Uterus (tissue), 3 donors: ENCODE measurements at regions not wholly inside any gene's neighbourhood (a gene's known extent, or its start where the extent isn't known, plus 50 kb on each side); places are given as distances from the start of the nearest gene placed in this dataset.

Source experiments
- DNase-seq, 2 donors: peaks; one replicate each; pipeline ENCODE4 v3.0.0-alpha.2; 2019 to 2020
- H3K27ac ChIP-seq, 2 donors: fragments of 200-600 bp; sonication (generic); 1 replicate in 1 of 2; 2 replicates in 1 of 2; pipeline ENCODE4 v1.5.1; 2016 to 2018
- H3K27me3 ChIP-seq, 2 donors: fragments of 200-600 bp; sonication (generic); one replicate each; pipeline ENCODE4 v1.5.1; 2018 to 2019; ENCODE audit warnings: control low read depth in 1 of 2
- H3K36me3 ChIP-seq, 2 donors: fragments of 200-600 bp; sonication (generic); one replicate each; pipeline ENCODE4 v1.5.1; 2019; ENCODE audit warnings: control low read depth in 1 of 2
- H3K4me1 ChIP-seq, 2 donors: fragments of 200-600 bp; sonication (generic); one replicate each; pipeline ENCODE4 v1.5.1; 2018 to 2019; ENCODE audit warnings: control low read depth in 1 of 2
- H3K4me3 ChIP-seq, 2 donors: fragments of 200-600 bp; sonication (generic); 1 replicate in 1 of 2; 2 replicates in 1 of 2; pipeline ENCODE4 v1.5.1; 2018 to 2019; ENCODE audit warnings: mild to moderate bottlenecking in 1 of 2
- H3K9me3 ChIP-seq, 2 donors: fragments of 200-600 bp; sonication (generic); one replicate each; pipeline ENCODE4 v1.5.1; 2019; ENCODE audit warnings: control low read depth in 1 of 2
- POLR2A ChIP-seq, 2 donors: fragments of 450-650 bp; IDR thresholded peaks; one replicate each; pipeline ENCODE4 v1.6.1; 2016; ENCODE audit warnings: antibody characterized with exemption in 2 of 2, mild to moderate bottlenecking in 1 of 2, moderate library complexity in 1 of 2
- intact Hi-C: fragments of 100-400 bp; cut with DNase I; formaldehyde crosslinking; loops from one replicate; pipeline ENCODE4 v1.15.1; 2023; ENCODE audit warnings: low total_unique reads
- TF ChIP-seq, protein P1 (sequence below), 4 experiments: fragments of 200-600 bp in 2 of 4; fragments of 450-650 bp in 2 of 4; sonication (generic) in 2 of 4; IDR thresholded peaks; one replicate each; pipeline ENCODE4 v1.5.1; 2016 to 2019; ENCODE audit warnings: antibody characterized with exemption in 4 of 4, mild to moderate bottlenecking in 2 of 4, moderate library complexity in 1 of 4
- donor health status: DM: yes; HTN: yes; CAD: no.

DNA sequence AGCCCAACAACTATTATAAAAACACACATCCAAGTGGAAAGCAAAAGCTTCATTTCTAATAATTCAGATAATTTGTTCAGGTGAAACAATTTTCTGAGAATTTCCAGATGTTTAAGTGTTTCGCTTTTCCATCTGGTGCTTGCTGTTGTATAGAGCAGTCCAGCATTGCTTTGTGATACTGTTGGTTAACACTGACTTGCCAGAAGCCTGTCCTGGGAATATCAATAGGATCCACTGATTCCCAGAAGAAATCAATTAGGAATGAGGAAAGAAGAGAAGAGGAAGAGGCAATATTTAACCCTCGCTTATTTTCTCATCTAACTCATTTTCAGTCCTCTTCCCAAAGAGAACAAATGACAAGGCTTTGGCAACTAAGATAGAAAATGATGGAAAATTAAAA lies 94.9 kb upstream of the DDIT4L start:
- Histone ChIP-seq H3K27me3 (no peaks in the 10 kb centered on the region), H3K4me3 (no peak overlapping the region), H3K9me3 (no peaks in the 10 kb centered on the region), H3K36me3 (no peaks in the 10 kb centered on the region), H3K27ac (no peak overlapping the region), H3K4me1 (no peaks in the 10 kb centered on the region)
- no peak for DNase-seq
- TF ChIP-seq POLR2A (IDR thresholded peaks at IDR 0.05): no peak
- TF ChIP-seq, protein P1, sequence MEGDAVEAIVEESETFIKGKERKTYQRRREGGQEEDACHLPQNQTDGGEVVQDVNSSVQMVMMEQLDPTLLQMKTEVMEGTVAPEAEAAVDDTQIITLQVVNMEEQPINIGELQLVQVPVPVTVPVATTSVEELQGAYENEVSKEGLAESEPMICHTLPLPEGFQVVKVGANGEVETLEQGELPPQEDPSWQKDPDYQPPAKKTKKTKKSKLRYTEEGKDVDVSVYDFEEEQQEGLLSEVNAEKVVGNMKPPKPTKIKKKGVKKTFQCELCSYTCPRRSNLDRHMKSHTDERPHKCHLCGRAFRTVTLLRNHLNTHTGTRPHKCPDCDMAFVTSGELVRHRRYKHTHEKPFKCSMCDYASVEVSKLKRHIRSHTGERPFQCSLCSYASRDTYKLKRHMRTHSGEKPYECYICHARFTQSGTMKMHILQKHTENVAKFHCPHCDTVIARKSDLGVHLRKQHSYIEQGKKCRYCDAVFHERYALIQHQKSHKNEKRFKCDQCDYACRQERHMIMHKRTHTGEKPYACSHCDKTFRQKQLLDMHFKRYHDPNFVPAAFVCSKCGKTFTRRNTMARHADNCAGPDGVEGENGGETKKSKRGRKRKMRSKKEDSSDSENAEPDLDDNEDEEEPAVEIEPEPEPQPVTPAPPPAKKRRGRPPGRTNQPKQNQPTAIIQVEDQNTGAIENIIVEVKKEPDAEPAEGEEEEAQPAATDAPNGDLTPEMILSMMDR (IDR thresholded peaks at IDR 0.05): no peak
- intact Hi-C loops: no loop called here

DNA sequence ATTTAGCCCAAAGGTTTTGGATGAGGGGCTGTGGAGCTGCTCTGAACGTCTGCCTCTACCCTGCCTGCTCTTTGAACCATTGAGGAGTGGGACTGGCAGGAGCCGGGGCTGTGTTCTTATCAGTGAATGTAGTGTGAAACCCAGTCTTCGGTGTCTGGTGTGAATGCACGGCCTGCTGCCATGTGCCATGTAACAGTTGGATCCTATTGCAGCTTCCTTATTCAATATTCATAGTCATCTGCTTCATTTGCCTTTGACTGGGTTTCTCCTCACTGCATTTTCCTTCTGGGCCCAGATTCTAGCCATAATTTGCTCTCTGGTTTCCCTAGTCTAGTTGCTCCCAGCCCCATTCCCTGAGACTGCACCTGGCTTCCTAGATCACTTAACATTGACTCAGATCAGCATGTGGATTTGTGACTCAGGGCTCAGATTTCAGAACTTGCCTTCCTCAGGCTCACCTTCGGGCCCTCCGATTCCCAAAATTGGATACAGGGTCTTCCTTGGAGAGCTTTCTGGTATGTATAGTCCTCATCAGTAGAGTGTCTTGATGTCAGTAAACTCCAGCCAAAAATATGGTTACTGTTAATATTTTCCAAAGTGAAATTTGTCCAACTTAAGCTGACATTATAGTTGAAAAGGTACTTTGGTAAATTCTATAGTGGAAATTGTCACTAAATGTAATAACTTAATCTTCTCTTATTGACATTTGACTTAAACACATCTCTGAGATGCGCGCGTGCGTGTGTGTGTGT lies 94.0 kb upstream of the DDIT4L start:
- Histone ChIP-seq H3K9me3 (no peaks in the 10 kb centered on the region), H3K4me1 (no peaks in the 10 kb centered on the region), H3K27ac (no peak overlapping the region), H3K27me3 (no peaks in the 10 kb centered on the region), H3K36me3 (no peaks in the 10 kb centered on the region), H3K4me3 (no peak overlapping the region)
- DNase-seq: no peak
- no peak for TF ChIP-seq POLR2A (IDR thresholded peaks at IDR 0.05)
- intact Hi-C loops: no loop called here

DNA sequence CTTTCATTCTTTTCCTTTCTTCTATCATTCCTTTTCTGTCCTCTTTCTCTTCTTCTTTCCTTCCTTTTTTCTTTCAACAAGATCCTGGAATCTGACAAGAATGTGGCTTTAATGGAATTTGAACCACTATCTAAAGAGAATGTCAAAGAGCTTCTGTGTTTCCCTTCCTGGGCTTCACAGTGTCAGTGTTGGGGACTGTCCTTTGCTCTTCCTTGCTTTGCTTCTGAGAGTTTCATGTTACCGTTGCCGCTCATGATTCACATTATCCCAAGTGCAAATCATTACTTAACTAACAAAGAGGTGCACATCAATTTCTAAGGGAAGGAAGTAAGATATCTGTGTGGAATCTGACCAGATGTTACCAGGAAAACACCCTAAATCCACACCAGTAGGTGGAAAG lies 90.5 kb upstream of the DDIT4L start:
- intact Hi-C loops: no loop called here

DNA sequence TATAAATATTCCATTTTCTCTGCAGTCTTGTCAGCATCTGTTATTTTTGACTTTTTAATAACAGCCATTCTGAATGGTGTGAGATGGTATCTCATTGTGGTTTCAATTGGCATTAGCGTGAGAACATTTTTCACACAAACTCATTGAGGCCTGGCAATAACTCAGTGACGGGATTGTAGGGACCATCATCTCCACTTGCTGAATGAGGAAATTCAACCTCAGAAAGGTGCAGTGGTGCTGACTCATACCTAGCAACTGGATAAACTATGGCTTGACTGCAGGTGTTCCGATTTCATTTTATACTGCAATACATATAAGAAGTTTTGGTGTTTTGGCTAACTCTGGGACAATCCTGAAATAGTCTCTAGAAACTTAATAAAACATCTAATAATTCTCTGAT lies 88.3 kb upstream of the DDIT4L start:
- H3K4me1 ChIP-seq: no peaks in the 10 kb centered on the region
- H3K9me3 ChIP-seq: no peaks in the 10 kb centered on the region
- H3K4me3 ChIP-seq: no peak overlapping the region
- H3K36me3 ChIP-seq: no peaks in the 10 kb centered on the region
- H3K27ac ChIP-seq: no peak overlapping the region
- intact Hi-C loops: no loop called here
- H3K27me3 ChIP-seq: no peaks in the 10 kb centered on the region
- DNase-seq: no peak
- TF ChIP-seq POLR2A (IDR thresholded peaks at IDR 0.05): no peak
- TF ChIP-seq, protein P1 (IDR thresholded peaks at IDR 0.05): no peak

More for the DNA sequence above, 90.5 kb upstream of the DDIT4L start:
- no peak for TF ChIP-seq POLR2A (IDR thresholded peaks at IDR 0.05)
- TF ChIP-seq, protein P1 (IDR thresholded peaks at IDR 0.05): no peak
- Histone ChIP-seq H3K27me3 (no peaks in the 10 kb centered on the region), H3K27ac (no peak overlapping the region), H3K4me1 (no peaks in the 10 kb centered on the region), H3K36me3 (no peaks in the 10 kb centered on the region), H3K9me3 (no peaks in the 10 kb centered on the region), H3K4me3 (no peak overlapping the region)
- no peak for DNase-seq

DNA sequence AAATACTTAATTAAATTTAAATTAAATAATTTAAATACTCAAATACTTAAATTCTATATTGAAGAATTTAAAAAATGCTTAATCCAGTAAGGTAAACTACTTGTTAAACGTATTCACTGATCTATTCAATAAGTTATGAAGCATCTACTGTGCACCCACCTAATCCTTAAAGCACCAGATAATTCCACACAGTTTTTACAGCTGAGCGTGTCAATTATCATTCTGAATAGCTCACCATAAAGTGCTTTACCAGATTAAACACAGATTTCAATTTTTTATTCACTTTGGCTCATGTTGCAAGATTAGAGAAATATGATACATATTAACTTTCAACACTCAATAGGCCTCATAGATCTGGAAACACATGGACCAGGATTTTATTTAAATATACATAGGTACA lies 79.2 kb upstream of the DDIT4L start:
- intact Hi-C loops: no loop called here
- Histone ChIP-seq H3K9me3 (no peaks in the 10 kb centered on the region), H3K27ac (no peak overlapping the region), H3K4me3 (no peak overlapping the region), H3K27me3 (no peaks in the 10 kb centered on the region), H3K36me3 (no peaks in the 10 kb centered on the region), H3K4me1 (no peaks in the 10 kb centered on the region)
- TF ChIP-seq, protein P1 (IDR thresholded peaks at IDR 0.05): no peak
- TF ChIP-seq POLR2A (IDR thresholded peaks at IDR 0.05): no peak
- DNase-seq: no peak
